Breast epithelium (tissue), 4 donors: ENCODE measurements at regions not wholly inside any gene's neighbourhood (a gene's known extent, or its start where the extent isn't known, plus 50 kb on each side); places are given as distances from the start of the nearest gene placed in this dataset.

ENCODE experiments used
- DNase-seq, 2 donors: peaks; one replicate each; pipeline ENCODE4 v3.0.0-alpha.2; 2019; ENCODE audit warnings: low spot score in 2 of 2
- H3K27ac ChIP-seq, 2 donors: fragments of 200-600 bp; sonication (generic) in 1 of 2; one replicate each; pipeline ENCODE4 v1.5.1; 2016 to 2019; ENCODE audit warnings: mild to moderate bottlenecking in 1 of 2
- H3K27me3 ChIP-seq, 2 donors: fragments of 200-600 bp; sonication (generic) in 1 of 2; one replicate each; pipeline versions ENCODE4 v1.5.1 to v1.6.0; 2017 to 2019; ENCODE audit warnings: control low read depth in 1 of 2, mild to moderate bottlenecking in 1 of 2
- H3K36me3 ChIP-seq: fragments of 200-600 bp; one replicate; pipeline ENCODE4 v1.5.1; 2019
- H3K4me1 ChIP-seq, 2 donors: fragments of 200-600 bp; sonication (generic); one replicate each; pipeline ENCODE4 v1.5.1; 2016 to 2019; ENCODE audit warnings: control low read depth in 1 of 2
- H3K4me3 ChIP-seq, 3 donors: fragments of 200-600 bp; sonication (generic); 1 replicate in 2 of 3; 2 replicates in 1 of 3; pipeline ENCODE4 v1.5.1; 2016 to 2019; ENCODE audit warnings: mild to moderate bottlenecking in 3 of 3, moderate library complexity in 2 of 3
- H3K9me3 ChIP-seq, 2 donors: fragments of 200-600 bp; sonication (generic) in 1 of 2; one replicate each; pipeline ENCODE4 v1.5.1; 2016 to 2019; ENCODE audit warnings: control low read depth in 1 of 2
- CTCF ChIP-seq, 3 donors: fragments of 450-650 bp; IDR thresholded peaks; one replicate each; pipeline ENCODE4 v1.5.1; 2016 to 2017; ENCODE audit warnings: antibody characterized with exemption in 3 of 3, mild to moderate bottlenecking in 3 of 3, moderate library complexity in 3 of 3
- POLR2A ChIP-seq: fragments of 450-650 bp; IDR thresholded peaks from one replicate; pipeline ENCODE4 v1.6.1; 2016; ENCODE audit warnings: antibody characterized with exemption, mild to moderate bottlenecking, moderate library complexity
- POLR2AphosphoS5 ChIP-seq, 3 donors: sonication (generic); formaldehyde crosslinking; IDR thresholded peaks; one replicate each; pipeline ENCODE4 v1.6.1; 2017; ENCODE audit warnings: antibody characterized with exemption in 3 of 3
- intact Hi-C: fragments of 100-400 bp; cut with DNase I; formaldehyde crosslinking; loops from one replicate; pipeline ENCODE4 v1.15.1; 2023; ENCODE audit warnings: low total_unique reads

GRCh38 chr11:80542704-80543103 lies 1101.9 kb upstream of the TENM4 start:
- H3K27ac ChIP-seq = no peak overlapping the region
- H3K36me3 ChIP-seq = no peaks in the 10 kb centered on the region
- peaks cover 0 to 3% of the 10 kb centered on the region in 2 donors for H3K27me3 ChIP-seq
- TF ChIP-seq POLR2A = no peak
- TF ChIP-seq CTCF (IDR thresholded peaks at IDR 0.05) = no peak
- no peak for TF ChIP-seq POLR2AphosphoS5 (IDR thresholded peaks at IDR 0.05)
- intact Hi-C loops = no loop called here
- no peak overlapping the region for H3K4me3 ChIP-seq
- DNase-seq = no peak
- no peaks in the 10 kb centered on the region for H3K4me1 ChIP-seq
- H3K9me3 ChIP-seq = no peaks in the 10 kb centered on the region

- no peaks in the 10 kb centered on the region for H3K4me1 ChIP-seq
- H3K27ac ChIP-seq = no peak overlapping the region
- no peak overlapping the region for H3K4me3 ChIP-seq
- H3K36me3 ChIP-seq = no peaks in the 10 kb centered on the region
- intact Hi-C loops = no loop called here
- no peak for DNase-seq
- no peaks in the 10 kb centered on the region for H3K9me3 ChIP-seq
- no peaks in the 10 kb centered on the region for H3K27me3 ChIP-seq
- TF ChIP-seq CTCF (IDR thresholded peaks at IDR 0.05) (no peak), POLR2A (no peak), POLR2AphosphoS5 (IDR thresholded peaks at IDR 0.05) (no peak)
Measured at GRCh38 chr11:80538040-80538439, 1097.2 kb upstream of the TENM4 start.

- Histone ChIP-seq H3K9me3 (no peaks in the 10 kb centered on the region), H3K4me3 (no peak overlapping the region)
- intact Hi-C loops = no loop called here
Measured at GRCh38 chr11:80533463-80533862, 1092.6 kb upstream of the TENM4 start.

GRCh38 chr11:80532633-80533232 lies 1091.9 kb upstream of the TENM4 start:
- Histone ChIP-seq H3K4me1 (no peaks in the 10 kb centered on the region), H3K36me3 (no peaks in the 10 kb centered on the region), H3K27ac (no peak overlapping the region), H3K27me3 (no peaks in the 10 kb centered on the region), H3K9me3 (no peaks in the 10 kb centered on the region), H3K4me3 (no peak overlapping the region)
- no peak for DNase-seq
- intact Hi-C loops = no loop called here
- TF ChIP-seq POLR2A = no peak
- TF ChIP-seq POLR2AphosphoS5 (IDR thresholded peaks at IDR 0.05) = no peak
- no peak for TF ChIP-seq CTCF (IDR thresholded peaks at IDR 0.05)

More at GRCh38 chr11:80533463-80533862, 1092.6 kb upstream of the TENM4 start:
- Histone ChIP-seq H3K27ac (no peak overlapping the region), H3K4me1 (no peaks in the 10 kb centered on the region), H3K36me3 (no peaks in the 10 kb centered on the region), H3K27me3 (no peaks in the 10 kb centered on the region)
- no peak for TF ChIP-seq POLR2A
- no peak for TF ChIP-seq POLR2AphosphoS5 (IDR thresholded peaks at IDR 0.05)
- TF ChIP-seq CTCF (IDR thresholded peaks at IDR 0.05) = no peak
- DNase-seq = no peak

GRCh38 chr11:80529726-80530125 lies 1088.9 kb upstream of the TENM4 start:
- H3K27me3 ChIP-seq = no peaks in the 10 kb centered on the region
- no peaks in the 10 kb centered on the region for H3K36me3 ChIP-seq
- DNase-seq = no peak
- H3K27ac ChIP-seq = no peak overlapping the region
- H3K9me3 ChIP-seq = no peaks in the 10 kb centered on the region
- H3K4me1 ChIP-seq = no peaks in the 10 kb centered on the region
- TF ChIP-seq CTCF (IDR thresholded peaks at IDR 0.05) = no peak
- no peak for TF ChIP-seq POLR2A
- no peak for TF ChIP-seq POLR2AphosphoS5 (IDR thresholded peaks at IDR 0.05)
- intact Hi-C loops = no loop called here
- H3K4me3 ChIP-seq = no peak overlapping the region
